Body of pancreas (tissue), 4 donors: ENCODE measurements at regions not wholly inside any gene's neighbourhood (a gene's known extent, or its start where the extent isn't known, plus 50 kb on each side); places are given as distances from the start of the nearest gene placed in this dataset.

Experiments used
- ATAC-seq: fragments of 150-250 bp; one replicate; pipeline ENCODE4 v1.9.1; 2016
- DNase-seq, 4 donors: peaks; one replicate each; pipeline ENCODE4 v3.0.0-alpha.2; 2019
- H3K27ac ChIP-seq, 4 donors: fragments of 200-600 bp; sonication (generic); 1 replicate in 3 of 4; 2 replicates in 1 of 4; pipeline versions ENCODE4 v1.5.1 to v1.6.1; 2016 to 2019; ENCODE audit warnings: mild to moderate bottlenecking in 1 of 4, mixed read lengths in 1 of 4, moderate library complexity in 1 of 4
- H3K27me3 ChIP-seq, 2 donors: fragments of 200-600 bp; sonication (generic); one replicate each; pipeline ENCODE4 v1.6.0; 2016; ENCODE audit warnings: mild to moderate bottlenecking in 1 of 2
- H3K36me3 ChIP-seq, 2 donors: fragments of 200-600 bp; sonication (generic); replicated peaks in 1 of 2; 2 replicates each; pipeline ENCODE4 v1.5.1; 2016; ENCODE audit warnings: low read depth in 2 of 2; ENCODE audit not compliant: insufficient read depth in 1 of 2
- H3K4me1 ChIP-seq: fragments of 200-600 bp; sonication (generic); one replicate; pipeline ENCODE4 v1.6.0; 2016
- H3K4me3 ChIP-seq, 2 donors: fragments of 200-600 bp; sonication (generic); 1 replicate in 1 of 2; 2 replicates in 1 of 2; pipeline ENCODE4 v1.5.1; 2016 to 2019
- H3K9me3 ChIP-seq, 3 donors: fragments of 200-600 bp; sonication (generic); 1 replicate in 2 of 3; 2 replicates in 1 of 3; pipeline ENCODE4 v1.5.1; 2016
- POLR2A ChIP-seq, 3 donors: fragments of 450-650 bp; IDR thresholded peaks; one replicate each; pipeline ENCODE4 v1.6.1; 2016; ENCODE audit warnings: antibody characterized with exemption in 3 of 3, mild to moderate bottlenecking in 2 of 3
- WGBS, 2 donors: methylation state at CpG; one replicate each; pipeline ENCODE4 v1.1.5; 2017; 5-methylcytosine and 5-hydroxymethylcytosine counted together
- intact Hi-C: fragments of 100-400 bp; cut with DNase I; formaldehyde crosslinking; loops from one replicate; pipeline ENCODE4 v1.15.1; 2023
- TF ChIP-seq, protein P1 (sequence below), 7 experiments: fragments of 450-650 bp in 4 of 7; fragments of 200-600 bp in 3 of 7; sonication (generic) in 3 of 7; IDR thresholded peaks; one replicate each; pipeline ENCODE4 v1.5.1; 2016 to 2019; ENCODE audit warnings: antibody characterized with exemption in 7 of 7

DNA sequence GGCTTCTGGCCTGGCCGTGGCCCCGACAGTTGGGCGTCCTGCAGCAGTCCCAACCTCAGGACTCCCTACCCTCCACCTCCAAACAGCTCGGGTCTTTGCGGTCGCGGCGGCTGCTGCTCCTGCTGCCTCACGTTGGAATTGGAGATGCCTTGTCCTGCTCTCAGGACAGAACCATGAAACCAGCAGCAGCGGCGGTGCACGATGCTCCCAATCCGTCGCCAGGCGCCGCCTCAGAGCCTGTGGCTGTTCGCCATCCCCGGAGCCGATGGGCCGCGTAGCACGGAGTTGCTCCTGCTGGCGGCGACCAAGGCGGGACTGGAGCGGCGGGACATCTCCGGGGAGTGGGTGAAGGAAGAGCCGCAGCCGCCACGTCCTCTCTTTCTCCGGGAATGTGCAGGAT is 1965.9 kb downstream of the TP53TG3F start:
- no peaks in the 10 kb centered on the region for H3K27me3 ChIP-seq
- WGBS, 2 donors = 32 to 44% methylated on average over 16 to 21 of the region's 32 CpGs
- ATAC-seq (no peak), DNase-seq (no peak)
- H3K4me1 ChIP-seq = no peaks in the 10 kb centered on the region
- TF ChIP-seq, protein P1, sequence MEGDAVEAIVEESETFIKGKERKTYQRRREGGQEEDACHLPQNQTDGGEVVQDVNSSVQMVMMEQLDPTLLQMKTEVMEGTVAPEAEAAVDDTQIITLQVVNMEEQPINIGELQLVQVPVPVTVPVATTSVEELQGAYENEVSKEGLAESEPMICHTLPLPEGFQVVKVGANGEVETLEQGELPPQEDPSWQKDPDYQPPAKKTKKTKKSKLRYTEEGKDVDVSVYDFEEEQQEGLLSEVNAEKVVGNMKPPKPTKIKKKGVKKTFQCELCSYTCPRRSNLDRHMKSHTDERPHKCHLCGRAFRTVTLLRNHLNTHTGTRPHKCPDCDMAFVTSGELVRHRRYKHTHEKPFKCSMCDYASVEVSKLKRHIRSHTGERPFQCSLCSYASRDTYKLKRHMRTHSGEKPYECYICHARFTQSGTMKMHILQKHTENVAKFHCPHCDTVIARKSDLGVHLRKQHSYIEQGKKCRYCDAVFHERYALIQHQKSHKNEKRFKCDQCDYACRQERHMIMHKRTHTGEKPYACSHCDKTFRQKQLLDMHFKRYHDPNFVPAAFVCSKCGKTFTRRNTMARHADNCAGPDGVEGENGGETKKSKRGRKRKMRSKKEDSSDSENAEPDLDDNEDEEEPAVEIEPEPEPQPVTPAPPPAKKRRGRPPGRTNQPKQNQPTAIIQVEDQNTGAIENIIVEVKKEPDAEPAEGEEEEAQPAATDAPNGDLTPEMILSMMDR (IDR thresholded peaks at IDR 0.05) = no peak
- TF ChIP-seq POLR2A (IDR thresholded peaks at IDR 0.05) = no peak
- H3K27ac ChIP-seq = no peak overlapping the region
- H3K36me3 ChIP-seq = no peaks in the 10 kb centered on the region
- H3K9me3 ChIP-seq = no peaks in the 10 kb centered on the region
- H3K4me3 ChIP-seq = no peak overlapping the region
- intact Hi-C loops = no loop called here

DNA sequence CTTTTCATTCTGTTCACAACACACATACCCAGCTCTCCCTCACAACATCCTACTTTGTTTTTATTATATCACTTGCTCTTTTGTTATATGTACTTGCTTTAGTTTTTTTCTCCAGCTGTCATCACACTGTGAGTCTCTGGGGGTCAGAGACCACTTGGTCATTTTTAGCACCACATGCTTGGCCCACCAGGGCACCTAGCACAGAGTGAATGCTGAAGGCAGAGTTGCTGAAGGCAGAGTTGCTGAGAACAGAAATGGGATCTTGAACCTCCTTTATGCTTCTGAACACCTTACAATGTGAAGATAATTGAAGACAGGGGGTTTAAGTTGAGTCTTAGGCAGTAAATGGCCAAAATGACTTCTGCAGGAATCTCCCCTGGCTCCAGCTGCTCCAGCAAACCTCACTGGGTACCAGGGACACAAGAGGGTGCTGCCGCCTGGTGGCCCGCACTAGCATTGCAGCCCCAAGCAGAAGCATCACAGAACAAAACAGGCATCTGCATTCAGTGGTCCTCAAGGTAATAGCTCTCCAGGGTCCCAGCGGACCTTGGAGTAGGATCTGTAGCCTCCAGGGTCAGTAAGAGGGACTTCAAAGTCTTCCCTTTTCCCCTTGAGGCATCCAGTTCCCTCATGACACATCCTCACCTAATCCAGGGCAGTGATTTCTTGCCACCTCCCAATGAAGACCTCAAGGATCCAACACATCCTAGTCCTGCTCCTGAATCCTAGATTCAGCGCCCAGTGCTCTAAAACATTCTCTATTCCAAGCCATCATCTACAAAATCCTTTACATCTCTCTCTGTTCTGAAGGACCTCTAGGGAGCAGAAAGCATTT is 1972.6 kb downstream of the TP53TG3F start:
- Histone ChIP-seq H3K36me3 (no peaks in the 10 kb centered on the region), H3K4me3 (no peak overlapping the region), H3K9me3 (no peaks in the 10 kb centered on the region), H3K4me1 (no peaks in the 10 kb centered on the region), H3K27me3 (no peaks in the 10 kb centered on the region), H3K27ac (no peak overlapping the region)
- intact Hi-C loops = no loop called here
- ATAC-seq = no peak
- peak in 2 of 4 donors; percentile 15 to 44 for DNase-seq
- no peak for TF ChIP-seq POLR2A (IDR thresholded peaks at IDR 0.05)
- TF ChIP-seq, protein P1 (IDR thresholded peaks at IDR 0.05) = peak in 6 of 7 experiments; percentile 15 to 44 (median 35)
- 2 to 4% methylated on average over 4 of the region's 4 CpGs for WGBS, 2 donors

DNA sequence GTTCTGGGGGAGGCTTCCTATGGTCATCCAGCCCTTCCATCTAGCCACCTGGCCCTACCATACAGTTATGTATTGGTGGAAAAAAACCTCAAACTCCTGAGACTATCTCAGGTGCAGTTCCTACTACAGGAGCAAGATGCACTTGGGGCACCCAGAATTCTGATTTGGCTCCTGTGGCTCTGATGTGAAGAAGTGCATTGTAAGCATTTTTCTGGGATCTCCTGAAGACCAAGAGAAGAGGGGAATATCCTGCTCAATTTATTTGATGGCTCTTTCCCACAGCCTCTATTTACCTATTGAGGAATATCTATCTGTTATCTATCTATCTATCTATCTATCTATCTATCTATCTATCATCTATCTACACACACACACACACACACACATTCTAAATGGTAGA is 1981.5 kb downstream of the TP53TG3F start:
- H3K27me3 ChIP-seq = no peaks in the 10 kb centered on the region
- DNase-seq (no peak), ATAC-seq (no peak)
- peaks cover 0 to 7% (median 0%) of the 10 kb centered on the region in 3 donors for H3K9me3 ChIP-seq
- no peaks in the 10 kb centered on the region for H3K4me1 ChIP-seq
- intact Hi-C loops = loop anchor here (10.0 kb wide), 1 partner anchor 64 kb away; no protein-coding TSS in a partner anchor
- no peak overlapping the region for H3K4me3 ChIP-seq
- H3K27ac ChIP-seq = no peak overlapping the region
- TF ChIP-seq, protein P1 (IDR thresholded peaks at IDR 0.05) = no peak
- TF ChIP-seq POLR2A (IDR thresholded peaks at IDR 0.05) = no peak
- no peaks in the 10 kb centered on the region for H3K36me3 ChIP-seq

DNA sequence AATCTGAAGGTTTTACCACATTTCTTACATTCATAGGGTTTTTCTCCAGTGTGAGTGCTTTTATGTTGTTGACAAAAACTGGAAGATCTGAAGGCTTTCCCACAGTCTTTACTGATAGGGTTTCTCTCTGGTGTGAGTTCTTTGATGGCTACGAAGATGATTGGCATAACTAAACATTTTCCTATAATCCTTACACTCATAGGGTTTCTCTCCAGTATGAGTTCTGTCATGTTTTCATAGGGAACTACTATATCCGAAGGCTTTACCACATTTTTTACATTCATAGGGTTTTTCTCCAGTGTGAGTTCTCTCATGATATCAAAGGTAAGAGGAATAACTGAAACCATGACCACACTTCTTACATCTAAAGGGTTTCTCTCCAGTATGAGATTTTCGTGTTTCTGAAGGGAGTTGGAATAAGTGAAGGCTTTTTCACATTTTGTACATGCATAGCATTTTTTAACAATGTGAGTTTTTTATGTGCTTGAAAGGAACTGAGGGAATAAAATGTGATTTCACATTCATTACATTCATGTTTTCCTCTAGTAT is 1987.7 kb downstream of the TP53TG3F start:
- ATAC-seq (no peak), DNase-seq (no peak)
- Histone ChIP-seq H3K4me3 (no peak overlapping the region), H3K36me3 (no peaks in the 10 kb centered on the region), H3K4me1 (no peaks in the 10 kb centered on the region), H3K9me3 (peaks cover 0 to 17% (median 0%) of the 10 kb centered on the region in 3 donors), H3K27ac (no peak overlapping the region), H3K27me3 (no peaks in the 10 kb centered on the region)
- intact Hi-C loops = loop anchor here (10.0 kb wide), 1 partner anchor 58 kb away; no protein-coding TSS in a partner anchor
- TF ChIP-seq POLR2A (IDR thresholded peaks at IDR 0.05) = no peak
- TF ChIP-seq, protein P1 (IDR thresholded peaks at IDR 0.05) = no peak
- WGBS, 2 donors = 12 to 22% methylated on average over 3 of the region's 3 CpGs
